Nephron (organoid): ENCODE measurements at regions not wholly inside any gene's neighbourhood (a gene's known extent, or its start where the extent isn't known, plus 50 kb on each side); places are given as distances from the start of the nearest gene placed in this dataset.
"Not testable (repeated sequence)": the region's sequence is repeated elsewhere in the genome, so short reads cannot be mapped to it uniquely, and the experiment has no call there.

ENCODE experiments used
- H3K27ac Mint-ChIP-seq, 3 experiments: 2 replicates each; pipeline ENCODE4 v1.8.0; 2020; ENCODE audit warnings: mixed read lengths in 3 of 3, mild to moderate bottlenecking in 2 of 3, moderate library complexity in 1 of 3
- H3K27me3 Mint-ChIP-seq: 2 replicates; pipeline ENCODE4 v1.8.0; 2021; ENCODE audit warnings: low read depth, mild to moderate bottlenecking, moderate library complexity, mixed read lengths
- H3K36me3 Mint-ChIP-seq: 2 replicates; pipeline ENCODE4 v1.8.0; 2020; ENCODE audit warnings: low read depth, mixed read lengths
- H3K4me1 Mint-ChIP-seq: 2 replicates; pipeline ENCODE4 v1.8.0; 2020; ENCODE audit warnings: mixed read lengths
- H3K4me3 Mint-ChIP-seq, 3 experiments: 2 replicates each; pipeline ENCODE4 v1.8.0; 2020; ENCODE audit warnings: mild to moderate bottlenecking in 3 of 3, mixed read lengths in 3 of 3, moderate library complexity in 2 of 3
- H3K9me3 Mint-ChIP-seq: 2 replicates; pipeline ENCODE4 v1.8.0; 2020; ENCODE audit warnings: mixed read lengths
- CTCF ChIP-seq, 3 experiments: fragments of 200-600 bp; sonication (generic); IDR thresholded peaks; one replicate each; pipeline ENCODE4 v1.5.0; 2021; ENCODE audit warnings: antibody characterized with exemption in 3 of 3; ENCODE audit not compliant: unreplicated experiment in 3 of 3

- no peaks in the 10 kb centered on the region for H3K4me1 Mint-ChIP-seq
- H3K36me3 Mint-ChIP-seq: no peaks in the 10 kb centered on the region
- peaks cover 9% of the 10 kb centered on the region for H3K9me3 Mint-ChIP-seq
- no peak for TF ChIP-seq CTCF (IDR thresholded peaks at IDR 0.05; ENCODE audit: unreplicated experiment in 3 of 3)
- H3K4me3 Mint-ChIP-seq: no peak overlapping the region
- no peaks in the 10 kb centered on the region for H3K27me3 Mint-ChIP-seq
- H3K27ac Mint-ChIP-seq: no peak overlapping the region
These were observed 56.0 kb upstream of the RASA1 start for GRCh38 chr5:87211676-87212075.

GRCh38 chr5:87212183-87212582, 55.5 kb upstream of the RASA1 start:
- H3K4me1 Mint-ChIP-seq, H3K9me3 Mint-ChIP-seq: not testable (repeated sequence)

GRCh38 chr5:87217480-87217879, 50.2 kb upstream of the RASA1 start:
- not testable (repeated sequence) for H3K4me3 Mint-ChIP-seq, H3K4me1 Mint-ChIP-seq, H3K36me3 Mint-ChIP-seq, H3K27ac Mint-ChIP-seq, H3K9me3 Mint-ChIP-seq, H3K27me3 Mint-ChIP-seq

More at GRCh38 chr5:87212183-87212582, 55.5 kb upstream of the RASA1 start:
- H3K4me3 Mint-ChIP-seq, H3K36me3 Mint-ChIP-seq, H3K27ac Mint-ChIP-seq, H3K27me3 Mint-ChIP-seq: not testable (repeated sequence)
